GM12878 (cell line): ENCODE measurements at regions not wholly inside any gene's neighbourhood (a gene's known extent, or its start where the extent isn't known, plus 50 kb on each side); places are given as distances from the start of the nearest gene placed in this dataset.

Experiments used
- ASH2L ChIP-seq: fragments of 300-600, 200-600 bp; sonication (generic); IDR thresholded peaks from 2 replicates; pipeline ENCODE4 v1.6.1; 2017; ENCODE audit warnings: low read depth, mild to moderate bottlenecking, borderline replicate concordance
- CBFB ChIP-seq: IDR thresholded peaks from 2 replicates; pipeline ENCODE4 v1.6.1; 2016; ENCODE audit warnings: antibody characterized with exemption, low read depth
- CHD4 ChIP-seq: fragments of 200-600 bp; sonication (generic); IDR thresholded peaks from 2 replicates; pipeline ENCODE4 v1.6.1; 2016; ENCODE audit warnings: mild to moderate bottlenecking
- CUX1 ChIP-seq: IDR thresholded peaks from 2 replicates; pipeline ENCODE4 v1.6.1; 2012; ENCODE audit warnings: improper control_type of control experiment, low read depth, low read length; ENCODE audit not compliant: insufficient replicate concordance
- ELK1 ChIP-seq: IDR thresholded peaks from 2 replicates; pipeline ENCODE4 v1.6.1; 2012; ENCODE audit warnings: low read depth, low read length, improper control_type of control experiment
- EP300 ChIP-seq, 2 experiments: fragments of 150-350 bp in 1 of 2; IDR thresholded peaks; 2 replicates each; pipeline ENCODE4 v1.6.1; 2011 to 2012; ENCODE audit warnings: low read depth in 2 of 2, low read length in 2 of 2, borderline replicate concordance in 1 of 2, improper control_type of control experiment in 1 of 2, inconsistent platforms in 1 of 2; ENCODE audit not compliant: control insufficient read depth in 1 of 2
- FOXM1 ChIP-seq: IDR thresholded peaks from 2 replicates; pipeline ENCODE4 v1.6.1; 2012; ENCODE audit warnings: low read depth, mild to moderate bottlenecking, inconsistent platforms, low read length, moderate library complexity
- GABPA ChIP-seq: IDR thresholded peaks from 2 replicates; pipeline ENCODE4 v1.6.1; 2014; ENCODE audit warnings: antibody characterized with exemption, low read depth, mild to moderate bottlenecking, inconsistent platforms
- HDAC6 ChIP-seq: fragments of 200-600 bp; sonication (generic); IDR thresholded peaks from one replicate; pipeline ENCODE4 v1.8.0; 2017; ENCODE audit warnings: antibody characterized with exemption; ENCODE audit not compliant: unreplicated experiment
- IRF4 ChIP-seq: IDR thresholded peaks from 2 replicates; pipeline ENCODE4 v1.6.1; 2011; ENCODE audit warnings: low read depth, low read length
- MAX ChIP-seq: IDR thresholded peaks from 2 replicates; pipeline ENCODE4 v1.6.1; 2012; ENCODE audit warnings: low read depth, low read length, improper control_type of control experiment
- MXI1 ChIP-seq: fragments of 150-350 bp; IDR thresholded peaks from 2 replicates; pipeline ENCODE4 v1.6.1; 2011; ENCODE audit warnings: low read depth, mild to moderate bottlenecking, inconsistent platforms, low read length, improper control_type of control experiment
- POU2F2 ChIP-seq: IDR thresholded peaks from 3 replicates; pipeline ENCODE4 v1.6.1; 2011; ENCODE audit warnings: low read depth, mild to moderate bottlenecking, low read length, borderline replicate concordance
- TARDBP ChIP-seq: IDR thresholded peaks from 2 replicates; pipeline ENCODE4 v1.6.1; 2016; ENCODE audit warnings: borderline replicate concordance
- ZNF207 ChIP-seq: fragments of 450-650 bp; IDR thresholded peaks from 2 replicates; pipeline ENCODE4 v1.6.1; 2014; ENCODE audit warnings: antibody characterized with exemption, mild to moderate bottlenecking, borderline replicate concordance
- TF ChIP-seq, protein P1 (sequence below): IDR thresholded peaks from 2 replicates; pipeline ENCODE4 v1.6.1; 2012; ENCODE audit warnings: low read length, inconsistent platforms
- TF ChIP-seq, protein P2 (sequence below): fragments of 450-650 bp; IDR thresholded peaks from 2 replicates; pipeline ENCODE4 v1.6.1; 2017; ENCODE audit warnings: mild to moderate bottlenecking, low read depth, inconsistent platforms; ENCODE audit not compliant: poor library complexity, severe bottlenecking
- TF ChIP-seq, protein P3 (sequence below): fragments of 450-650 bp; IDR thresholded peaks from 2 replicates; pipeline ENCODE4 v1.6.1; 2017; ENCODE audit warnings: low read depth, mild to moderate bottlenecking, moderate library complexity

DNA sequence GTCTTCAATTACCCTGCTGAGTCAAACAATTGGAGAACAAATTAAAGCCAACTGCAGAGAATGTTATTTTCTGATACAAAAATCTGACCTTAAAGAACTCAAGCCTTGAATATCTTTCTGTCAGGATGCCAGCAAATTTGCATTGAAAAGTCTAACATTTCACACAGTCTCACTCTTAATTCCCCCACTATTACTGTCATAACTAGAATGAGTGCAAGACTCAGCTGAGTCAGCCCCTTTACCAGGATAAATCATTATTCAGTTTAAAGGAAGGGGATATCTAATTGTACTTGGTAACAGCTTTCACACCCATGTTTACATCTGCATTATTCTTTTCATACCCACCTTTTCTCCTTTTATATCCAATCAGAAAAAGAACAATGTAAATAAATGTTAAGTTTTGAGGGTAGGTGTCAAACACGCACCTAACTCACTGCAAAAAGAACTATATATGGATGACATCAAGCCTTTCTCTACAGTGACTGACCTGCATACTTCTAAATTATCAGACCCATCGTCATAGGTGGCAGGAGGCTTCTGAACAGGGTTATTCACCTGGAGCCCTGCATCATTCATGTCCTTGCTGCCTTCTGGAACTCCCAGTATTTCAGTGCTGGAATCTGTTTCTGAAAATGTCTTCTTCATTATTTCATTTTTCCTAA is 117.4 kb downstream of the TMA16 start (continued):
- TF ChIP-seq CUX1: no peak
- TF ChIP-seq MXI1: no peak
- peak in 1 of 2 experiments; percentile 16; a peak in 1 of 4 replicates for TF ChIP-seq EP300 (IDR thresholded peaks at IDR 0.05; ENCODE audit: borderline replicate concordance in 1 of 2, control insufficient read depth in 1 of 2, low read depth in 2 of 2, low read length in 2 of 2)
- no peak for TF ChIP-seq HDAC6
- TF ChIP-seq, protein P1, sequence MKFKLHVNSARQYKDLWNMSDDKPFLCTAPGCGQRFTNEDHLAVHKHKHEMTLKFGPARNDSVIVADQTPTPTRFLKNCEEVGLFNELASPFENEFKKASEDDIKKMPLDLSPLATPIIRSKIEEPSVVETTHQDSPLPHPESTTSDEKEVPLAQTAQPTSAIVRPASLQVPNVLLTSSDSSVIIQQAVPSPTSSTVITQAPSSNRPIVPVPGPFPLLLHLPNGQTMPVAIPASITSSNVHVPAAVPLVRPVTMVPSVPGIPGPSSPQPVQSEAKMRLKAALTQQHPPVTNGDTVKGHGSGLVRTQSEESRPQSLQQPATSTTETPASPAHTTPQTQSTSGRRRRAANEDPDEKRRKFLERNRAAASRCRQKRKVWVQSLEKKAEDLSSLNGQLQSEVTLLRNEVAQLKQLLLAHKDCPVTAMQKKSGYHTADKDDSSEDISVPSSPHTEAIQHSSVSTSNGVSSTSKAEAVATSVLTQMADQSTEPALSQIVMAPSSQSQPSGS: peak; percentile 73
- TF ChIP-seq CBFB: no peak
- no peak for TF ChIP-seq ELK1
- TF ChIP-seq CHD4: no peak
- TF ChIP-seq MAX: no peak
- no peak for TF ChIP-seq ZNF207
- TF ChIP-seq, protein P2, sequence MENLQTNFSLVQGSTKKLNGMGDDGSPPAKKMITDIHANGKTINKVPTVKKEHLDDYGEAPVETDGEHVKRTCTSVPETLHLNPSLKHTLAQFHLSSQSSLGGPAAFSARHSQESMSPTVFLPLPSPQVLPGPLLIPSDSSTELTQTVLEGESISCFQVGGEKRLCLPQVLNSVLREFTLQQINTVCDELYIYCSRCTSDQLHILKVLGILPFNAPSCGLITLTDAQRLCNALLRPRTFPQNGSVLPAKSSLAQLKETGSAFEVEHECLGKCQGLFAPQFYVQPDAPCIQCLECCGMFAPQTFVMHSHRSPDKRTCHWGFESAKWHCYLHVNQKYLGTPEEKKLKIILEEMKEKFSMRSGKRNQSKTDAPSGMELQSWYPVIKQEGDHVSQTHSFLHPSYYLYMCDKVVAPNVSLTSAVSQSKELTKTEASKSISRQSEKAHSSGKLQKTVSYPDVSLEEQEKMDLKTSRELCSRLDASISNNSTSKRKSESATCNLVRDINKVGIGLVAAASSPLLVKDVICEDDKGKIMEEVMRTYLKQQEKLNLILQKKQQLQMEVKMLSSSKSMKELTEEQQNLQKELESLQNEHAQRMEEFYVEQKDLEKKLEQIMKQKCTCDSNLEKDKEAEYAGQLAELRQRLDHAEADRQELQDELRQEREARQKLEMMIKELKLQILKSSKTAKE: no peak
- no peak for TF ChIP-seq ASH2L
- TF ChIP-seq FOXM1: no peak
- TF ChIP-seq, protein P3, sequence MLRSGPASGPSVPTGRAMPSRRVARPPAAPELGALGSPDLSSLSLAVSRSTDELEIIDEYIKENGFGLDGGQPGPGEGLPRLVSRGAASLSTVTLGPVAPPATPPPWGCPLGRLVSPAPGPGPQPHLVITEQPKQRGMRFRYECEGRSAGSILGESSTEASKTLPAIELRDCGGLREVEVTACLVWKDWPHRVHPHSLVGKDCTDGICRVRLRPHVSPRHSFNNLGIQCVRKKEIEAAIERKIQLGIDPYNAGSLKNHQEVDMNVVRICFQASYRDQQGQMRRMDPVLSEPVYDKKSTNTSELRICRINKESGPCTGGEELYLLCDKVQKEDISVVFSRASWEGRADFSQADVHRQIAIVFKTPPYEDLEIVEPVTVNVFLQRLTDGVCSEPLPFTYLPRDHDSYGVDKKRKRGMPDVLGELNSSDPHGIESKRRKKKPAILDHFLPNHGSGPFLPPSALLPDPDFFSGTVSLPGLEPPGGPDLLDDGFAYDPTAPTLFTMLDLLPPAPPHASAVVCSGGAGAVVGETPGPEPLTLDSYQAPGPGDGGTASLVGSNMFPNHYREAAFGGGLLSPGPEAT: no peak
- TF ChIP-seq IRF4: 0 out of 2 replicates have a peak, but pooled peaks have one; percentile 34
- no peak for TF ChIP-seq GABPA
- TF ChIP-seq TARDBP: no peak
- 0 out of 3 replicates have a peak, but pooled peaks have one; percentile 35 for TF ChIP-seq POU2F2
